Hematopoietic multipotent progenitor cell treated with erythropoietin and hydrocortisone succinate and interleukin-3 and kit ligand, for 8 days (in vitro differentiated cells): ENCODE measurements at regions not wholly inside any gene's neighbourhood (a gene's known extent, or its start where the extent isn't known, plus 50 kb on each side); places are given as distances from the start of the nearest gene placed in this dataset.

ENCODE experiments used
- DNase-seq: peaks from one replicate; pipeline ENCODE4 v3.0.0-alpha.2; 2015

DNA sequence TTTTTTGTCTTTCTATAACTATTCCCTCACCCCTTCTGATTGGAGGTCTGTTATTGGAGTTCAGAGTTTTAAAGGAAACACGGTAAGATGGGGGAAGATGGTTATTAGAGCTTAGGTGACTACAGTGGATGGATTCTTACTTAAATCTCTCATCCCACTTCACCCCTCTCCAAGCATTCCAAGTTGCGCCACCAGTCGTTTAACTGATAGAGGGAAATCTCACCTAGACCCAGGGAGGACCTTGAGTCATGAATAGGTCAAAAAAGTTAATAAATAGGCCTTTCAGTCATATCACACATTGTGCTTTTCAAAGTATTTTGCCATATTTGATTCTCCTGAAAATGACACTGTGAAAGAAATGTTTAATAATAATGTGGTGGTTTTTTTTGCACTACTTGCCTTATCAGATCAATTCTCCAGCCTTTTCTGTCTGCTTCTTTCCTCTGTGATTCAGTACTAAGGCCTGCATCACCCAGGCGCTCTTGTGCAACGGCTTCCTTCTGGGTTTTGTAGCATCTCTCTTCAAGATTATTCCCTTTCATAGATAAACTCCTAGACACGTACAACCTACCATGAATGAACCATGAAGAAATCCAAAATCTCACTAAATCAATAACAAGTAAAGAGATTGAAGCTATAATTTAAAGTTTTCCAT is 100.4 kb upstream of the TGFBR2 start:
- DNase-seq, result no peak

GRCh38 chr3:30508339-30508738 is 98.1 kb upstream of the TGFBR2 start:
- no peak for DNase-seq

- DNase-seq, result no peak
Measured at GRCh38 chr3:30510596-30510995, 95.8 kb upstream of the TGFBR2 start.

DNA sequence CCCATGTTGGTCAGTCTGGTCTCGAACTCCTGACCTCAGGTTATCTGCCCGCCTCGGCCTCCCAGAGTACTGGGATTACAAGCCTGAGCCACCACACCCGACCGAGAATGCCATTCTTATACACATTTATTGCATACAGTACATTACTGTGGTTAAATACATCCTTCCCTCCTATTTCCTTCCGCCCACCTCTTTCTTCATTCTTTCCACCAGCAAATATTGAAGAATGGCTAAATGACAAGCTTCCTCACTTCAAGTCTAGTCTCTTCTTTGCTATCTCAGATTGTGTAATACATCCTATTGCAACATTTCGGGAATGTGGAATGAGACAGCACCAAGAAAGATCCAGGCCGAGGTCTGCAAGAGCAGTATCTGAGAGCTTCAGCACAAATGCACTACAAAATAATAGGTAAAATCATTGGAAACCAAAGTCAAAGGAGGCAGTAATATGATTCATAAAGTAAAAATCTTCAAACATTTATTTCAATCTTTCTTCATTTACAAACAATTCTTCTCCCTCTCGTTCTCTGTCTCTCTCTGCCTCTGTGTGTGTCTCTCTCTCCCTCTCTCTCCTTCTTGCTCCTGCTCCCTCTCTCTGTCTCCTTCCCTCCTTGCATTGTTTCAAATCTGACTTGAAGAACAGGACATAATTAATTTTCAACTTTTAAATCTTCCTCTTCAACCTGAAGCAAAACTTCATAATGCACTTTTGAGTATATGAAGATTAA is 94.7 kb upstream of the TGFBR2 start:
- no peak for DNase-seq

GRCh38 chr3:30512576-30512975 is 93.8 kb upstream of the TGFBR2 start:
- DNase-seq, result no peak

DNA sequence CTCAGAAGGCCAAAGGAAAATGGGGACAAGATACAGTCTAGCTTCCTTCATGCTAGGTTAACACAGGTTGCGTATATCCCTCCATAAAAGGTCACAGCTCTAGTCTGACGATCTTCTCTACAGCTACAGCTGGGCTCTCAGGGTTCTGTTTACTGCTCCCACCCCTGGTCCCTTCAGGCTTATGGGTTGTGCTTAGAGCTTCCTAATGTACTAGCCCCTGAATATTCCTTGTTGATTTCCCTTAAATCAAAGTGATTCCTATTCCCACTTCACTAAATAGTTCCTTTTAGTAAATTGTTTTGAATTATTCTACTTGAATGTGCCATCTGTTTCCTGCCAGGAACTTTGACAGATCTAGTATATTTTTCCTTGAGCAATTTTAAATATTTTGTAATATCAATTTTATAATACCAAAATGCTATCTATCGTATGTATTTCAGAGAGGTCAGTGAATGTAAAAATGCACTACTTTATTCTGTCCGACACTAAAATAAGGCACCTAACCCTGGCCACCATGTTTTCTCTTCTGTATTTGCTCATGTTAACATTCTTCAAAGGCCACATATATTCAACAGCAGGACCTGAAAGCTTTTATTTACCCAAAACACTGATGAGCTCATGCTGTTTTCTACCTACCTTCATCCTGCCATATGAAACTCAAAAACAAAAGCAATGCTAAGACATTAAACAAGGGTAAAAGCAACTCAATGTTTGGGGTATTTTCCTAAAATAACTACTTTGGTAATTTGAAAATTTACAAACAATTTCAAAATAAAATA is 92.8 kb upstream of the TGFBR2 start:
- no peak for DNase-seq

DNA sequence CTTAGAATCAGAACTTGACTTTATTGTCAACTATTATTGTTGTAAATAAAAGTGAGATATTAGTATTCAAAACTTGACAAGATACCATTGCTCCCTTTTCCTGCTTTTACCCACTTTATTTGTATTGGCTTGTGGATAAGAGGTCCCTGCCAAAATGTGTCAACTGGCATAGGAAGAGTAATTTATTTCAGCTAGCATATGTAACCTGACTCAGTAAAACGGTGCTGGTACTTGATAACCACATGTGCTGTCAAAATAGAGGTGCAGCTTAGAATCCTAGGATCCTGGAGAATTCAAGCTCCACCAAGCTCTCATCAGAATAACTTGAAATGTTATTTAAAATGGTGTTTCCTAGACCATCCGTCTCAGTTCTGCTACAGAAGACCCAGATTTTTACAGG is 90.2 kb upstream of the TGFBR2 start:
- DNase-seq, result no peak

- peak; percentile 24 for DNase-seq
Measured at GRCh38 chr3:30518181-30518864, 88.1 kb upstream of the TGFBR2 start.

GRCh38 chr3:30518872-30519271 is 87.5 kb upstream of the TGFBR2 start:
- DNase-seq, result no peak

DNA sequence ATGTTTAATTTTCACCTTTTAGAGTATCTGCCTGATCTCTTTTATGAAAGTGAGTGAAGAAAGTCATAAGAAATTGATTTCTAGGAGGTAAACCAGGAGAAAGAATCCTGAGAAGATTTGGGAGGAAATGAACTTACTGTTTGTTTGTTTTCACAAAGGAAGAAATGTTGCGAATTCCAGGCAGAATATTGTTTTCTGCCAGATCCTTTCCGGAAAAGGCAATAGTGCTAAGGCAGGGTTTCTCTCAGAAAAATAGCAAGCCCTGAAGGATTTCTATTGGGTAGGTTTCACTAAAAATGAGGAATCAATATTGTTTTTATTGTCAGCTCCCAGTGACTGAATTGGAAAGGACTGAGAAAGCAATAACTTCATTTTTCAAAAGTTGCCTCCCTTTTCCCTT is 85.7 kb upstream of the TGFBR2 start:
- DNase-seq, result no peak

DNA sequence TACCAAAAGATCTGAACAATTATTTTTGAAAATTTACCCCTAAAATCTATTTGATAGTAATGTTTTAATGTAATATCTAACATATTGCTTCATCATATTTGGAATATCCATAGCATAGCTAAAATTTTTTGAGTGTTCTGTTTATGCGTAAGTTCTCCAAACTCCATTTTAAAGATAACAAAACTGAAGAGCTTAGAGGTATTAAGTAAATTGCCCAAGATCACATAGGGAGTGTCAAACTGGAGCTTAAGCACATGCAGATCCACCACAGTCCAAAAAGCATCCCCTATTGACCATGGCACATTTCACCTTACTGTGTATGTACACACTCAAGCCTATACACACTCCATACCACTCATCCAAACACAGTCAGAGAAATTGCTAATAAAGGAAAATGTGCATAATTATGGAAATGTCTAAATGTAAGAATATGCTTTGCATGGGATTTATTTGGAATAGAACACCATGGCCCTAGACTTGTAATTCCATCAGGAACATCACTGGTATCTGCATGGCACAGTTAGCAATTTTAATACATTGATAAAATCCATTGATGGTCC is 85.2 kb upstream of the TGFBR2 start:
- DNase-seq, result no peak

- DNase-seq, result no peak
Measured at GRCh38 chr3:30522476-30522875, 83.9 kb upstream of the TGFBR2 start.

- DNase-seq, result no peak
Measured at GRCh38 chr3:30523366-30523765, 83.0 kb upstream of the TGFBR2 start.

DNA sequence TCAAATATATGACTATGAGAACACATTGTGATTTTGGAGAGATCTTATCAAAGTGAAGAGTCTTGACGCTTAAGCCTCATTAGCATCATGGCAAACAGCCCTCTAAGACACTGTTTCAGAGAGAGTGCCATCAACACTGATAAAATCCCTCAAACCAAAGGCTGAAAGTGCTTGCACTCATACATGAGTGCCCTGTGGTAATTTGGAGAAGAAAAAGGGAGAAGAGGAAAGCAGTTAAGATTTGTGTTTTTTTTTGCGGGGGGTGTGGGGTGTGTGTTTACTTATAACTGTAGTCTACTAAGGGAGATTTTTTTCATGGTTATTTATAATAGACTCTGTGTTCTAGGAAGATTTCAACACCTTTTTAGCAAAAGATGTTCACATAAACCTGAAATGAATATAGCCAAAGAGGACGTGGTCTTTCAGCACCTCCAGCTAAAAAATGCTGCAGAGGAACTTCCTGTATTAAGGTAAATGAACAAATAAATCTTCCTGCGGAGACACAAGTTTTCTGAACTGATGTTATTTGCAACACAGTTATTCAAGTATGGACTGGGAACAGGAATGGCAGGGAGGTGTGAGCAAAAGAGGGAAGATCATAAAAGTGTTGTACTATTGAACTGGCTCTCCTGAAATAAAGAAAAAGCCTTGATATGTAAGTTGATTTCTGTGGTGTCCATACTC is 81.9 kb upstream of the TGFBR2 start:
- no peak for DNase-seq

GRCh38 chr3:30526031-30526430 is 80.4 kb upstream of the TGFBR2 start:
- DNase-seq, result no peak

GRCh38 chr3:30527186-30527585 is 79.2 kb upstream of the TGFBR2 start:
- no peak for DNase-seq

GRCh38 chr3:30527720-30528119 is 78.7 kb upstream of the TGFBR2 start:
- no peak for DNase-seq

- no peak for DNase-seq
Measured at GRCh38 chr3:30530084-30530483, 76.3 kb upstream of the TGFBR2 start.

- DNase-seq, result no peak
Measured at GRCh38 chr3:30531017-30531570, 75.3 kb upstream of the TGFBR2 start.

DNA sequence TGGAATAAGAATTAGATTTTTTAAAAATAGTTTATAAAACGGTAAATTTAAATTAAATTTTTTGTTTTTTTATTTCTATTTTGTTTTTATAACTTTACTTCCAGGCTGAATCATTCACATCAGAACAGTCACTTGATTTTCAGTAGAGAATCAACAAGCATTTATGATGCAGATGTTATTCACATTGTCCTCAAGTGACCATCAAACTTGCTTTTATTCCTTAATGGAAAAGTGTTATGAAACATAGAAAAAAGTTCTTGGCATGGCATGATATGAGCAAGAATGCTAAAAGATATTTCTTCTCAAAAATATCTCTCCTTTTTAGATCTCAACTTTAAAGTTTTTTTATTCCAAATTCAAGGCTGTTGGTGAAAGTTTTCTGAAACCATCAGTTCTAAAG is 70.9 kb upstream of the TGFBR2 start:
- DNase-seq, result no peak

DNA sequence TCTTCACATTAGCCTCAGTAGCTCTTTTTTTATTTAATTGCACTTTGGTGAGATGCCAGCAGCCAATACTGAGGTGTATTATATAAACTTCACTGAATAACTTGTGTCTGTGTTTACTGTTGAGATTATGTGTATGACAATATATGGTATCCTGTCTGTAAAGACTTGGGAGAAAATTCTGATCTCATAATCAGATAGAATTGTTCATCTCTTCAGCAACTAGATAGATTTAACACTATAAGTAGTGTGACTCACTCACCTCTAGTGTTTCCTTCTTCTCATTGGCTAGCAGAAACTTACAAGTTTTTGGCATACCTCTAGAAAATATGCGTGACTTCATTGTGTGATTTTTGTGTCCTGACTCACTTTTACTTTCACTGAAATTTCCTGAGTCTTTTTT is 67.6 kb upstream of the TGFBR2 start:
- no peak for DNase-seq

DNA sequence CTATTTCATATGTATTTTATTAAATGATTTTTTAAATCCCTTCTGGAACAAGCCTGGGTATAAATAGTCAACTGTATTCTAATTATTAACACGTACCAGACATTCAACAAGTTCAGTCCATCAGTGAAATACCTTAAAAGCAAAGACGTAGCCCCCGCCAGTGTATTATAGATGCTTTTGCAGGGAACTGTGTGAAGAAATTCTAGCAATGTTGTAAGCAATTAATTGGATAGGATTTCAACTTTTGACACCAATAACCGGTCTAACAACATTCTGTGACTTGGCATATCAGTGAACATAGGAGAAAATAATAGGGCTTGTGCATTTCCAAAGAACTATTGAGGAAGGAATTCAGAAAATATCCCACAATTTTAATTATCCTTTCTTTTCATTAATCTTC is 67.2 kb upstream of the TGFBR2 start:
- no peak for DNase-seq
